ENCODE measurements at regions not wholly inside any gene's neighbourhood (a gene's known extent, or its start where the extent isn't known, plus 50 kb on each side); places are given as distances from the start of the nearest gene placed in this dataset.
"Not testable (repeated sequence)": the region's sequence is repeated elsewhere in the genome, so short reads cannot be mapped to it uniquely, and the experiment has no call there.

DNA sequence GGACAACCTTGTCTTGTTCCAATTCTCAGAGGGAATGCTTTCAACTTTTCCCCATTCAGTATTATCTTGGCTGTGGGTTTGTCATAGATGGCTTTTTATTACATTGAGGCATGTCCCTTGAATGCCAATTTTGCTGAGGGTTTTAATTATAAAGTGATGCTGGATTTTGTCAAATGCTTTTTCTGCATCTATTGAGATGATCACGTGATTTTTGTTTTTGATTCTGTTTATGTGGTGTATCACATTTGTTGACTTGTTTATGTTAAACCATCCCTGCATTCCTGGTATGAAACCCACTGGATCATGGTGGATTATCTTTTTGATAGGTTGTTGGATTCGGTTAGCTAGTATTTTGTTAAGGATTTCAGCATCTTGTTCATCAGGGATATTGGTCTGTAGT, 885.6 kb upstream of the SLC39A10 start:
- TF ChIP-seq, protein P1, sequence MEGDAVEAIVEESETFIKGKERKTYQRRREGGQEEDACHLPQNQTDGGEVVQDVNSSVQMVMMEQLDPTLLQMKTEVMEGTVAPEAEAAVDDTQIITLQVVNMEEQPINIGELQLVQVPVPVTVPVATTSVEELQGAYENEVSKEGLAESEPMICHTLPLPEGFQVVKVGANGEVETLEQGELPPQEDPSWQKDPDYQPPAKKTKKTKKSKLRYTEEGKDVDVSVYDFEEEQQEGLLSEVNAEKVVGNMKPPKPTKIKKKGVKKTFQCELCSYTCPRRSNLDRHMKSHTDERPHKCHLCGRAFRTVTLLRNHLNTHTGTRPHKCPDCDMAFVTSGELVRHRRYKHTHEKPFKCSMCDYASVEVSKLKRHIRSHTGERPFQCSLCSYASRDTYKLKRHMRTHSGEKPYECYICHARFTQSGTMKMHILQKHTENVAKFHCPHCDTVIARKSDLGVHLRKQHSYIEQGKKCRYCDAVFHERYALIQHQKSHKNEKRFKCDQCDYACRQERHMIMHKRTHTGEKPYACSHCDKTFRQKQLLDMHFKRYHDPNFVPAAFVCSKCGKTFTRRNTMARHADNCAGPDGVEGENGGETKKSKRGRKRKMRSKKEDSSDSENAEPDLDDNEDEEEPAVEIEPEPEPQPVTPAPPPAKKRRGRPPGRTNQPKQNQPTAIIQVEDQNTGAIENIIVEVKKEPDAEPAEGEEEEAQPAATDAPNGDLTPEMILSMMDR (IDR thresholded peaks at IDR 0.05; ENCODE audit: control extremely low read depth in 1 of 3, insufficient read depth in 1 of 3, low read depth in 1 of 3, low read length in 3 of 3): not testable (repeated sequence)
- not testable (repeated sequence) for TF ChIP-seq POLR2A (IDR thresholded peaks at IDR 0.05; ENCODE audit: control extremely low read depth in 1 of 2, low read depth in 2 of 2, low read length in 2 of 2); CBX8 (IDR thresholded peaks at IDR 0.05; ENCODE audit: borderline replicate concordance, low read depth, low read length); SP1 (IDR thresholded peaks at IDR 0.05; ENCODE audit: low read depth, low read length); EZH2 (IDR thresholded peaks at IDR 0.05; ENCODE audit: low read depth, low read length, severe bottlenecking); EP300 (IDR thresholded peaks at IDR 0.05; ENCODE audit: borderline replicate concordance in 1 of 2, low read depth in 2 of 2, low read length in 2 of 2); CHD2 (IDR thresholded peaks at IDR 0.05; ENCODE audit: low read length); BACH1 (IDR thresholded peaks at IDR 0.05; ENCODE audit: low read length); RNF2 (IDR thresholded peaks at IDR 0.05; ENCODE audit: borderline replicate concordance, low read depth, low read length, missing control alignments, poor library complexity, severe bottlenecking); PHF8 (conservative IDR thresholded peaks at IDR 0.05; ENCODE audit: low read depth, low read length)
- TF ChIP-seq, protein P2, sequence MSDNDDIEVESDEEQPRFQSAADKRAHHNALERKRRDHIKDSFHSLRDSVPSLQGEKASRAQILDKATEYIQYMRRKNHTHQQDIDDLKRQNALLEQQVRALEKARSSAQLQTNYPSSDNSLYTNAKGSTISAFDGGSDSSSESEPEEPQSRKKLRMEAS (IDR thresholded peaks at IDR 0.05): not testable (repeated sequence)
